ENCODE measurements at regions not wholly inside any gene's neighbourhood (a gene's known extent, or its start where the extent isn't known, plus 50 kb on each side); places are given as distances from the start of the nearest gene placed in this dataset.

DNA sequence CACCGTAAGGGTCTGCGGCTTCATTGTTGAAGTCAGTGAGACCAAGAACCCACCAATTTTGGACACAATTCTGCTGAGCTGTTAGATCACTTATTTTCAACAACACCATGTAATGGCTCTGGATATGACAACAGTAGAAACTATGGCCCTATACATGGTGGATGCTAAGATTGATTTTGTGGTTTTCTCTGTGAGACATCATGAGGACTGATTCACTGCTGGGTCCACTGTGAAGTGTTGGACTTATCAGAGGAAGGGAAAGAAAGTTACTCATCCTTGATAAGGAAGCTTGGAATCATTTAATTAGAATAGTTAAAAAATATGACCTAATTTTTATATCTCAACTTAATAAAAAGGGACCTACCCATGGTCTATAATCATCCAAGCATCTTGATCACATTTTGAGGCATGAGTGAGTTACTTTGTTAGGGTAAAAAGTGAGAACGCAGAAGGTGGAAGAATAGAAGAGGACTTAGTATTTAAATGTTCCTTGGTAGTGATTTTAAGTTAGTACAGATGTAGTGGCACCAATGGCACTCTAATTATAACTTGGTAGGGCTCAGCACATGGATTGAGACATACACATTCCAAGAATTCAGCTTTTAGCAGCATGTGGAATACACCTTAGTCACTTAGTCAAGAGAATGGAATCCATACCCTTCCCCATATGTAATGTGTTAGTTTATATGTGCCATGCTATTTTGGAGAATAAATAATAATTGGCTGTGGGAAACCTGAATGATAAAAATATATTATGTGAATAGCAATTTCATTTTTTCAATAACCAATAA lies 123.5 kb upstream of the CD180 start:
- no peak overlapping the region for H3K4me3 ChIP-seq (ENCODE audit: low read depth, low read length)
- TF ChIP-seq, protein P1, sequence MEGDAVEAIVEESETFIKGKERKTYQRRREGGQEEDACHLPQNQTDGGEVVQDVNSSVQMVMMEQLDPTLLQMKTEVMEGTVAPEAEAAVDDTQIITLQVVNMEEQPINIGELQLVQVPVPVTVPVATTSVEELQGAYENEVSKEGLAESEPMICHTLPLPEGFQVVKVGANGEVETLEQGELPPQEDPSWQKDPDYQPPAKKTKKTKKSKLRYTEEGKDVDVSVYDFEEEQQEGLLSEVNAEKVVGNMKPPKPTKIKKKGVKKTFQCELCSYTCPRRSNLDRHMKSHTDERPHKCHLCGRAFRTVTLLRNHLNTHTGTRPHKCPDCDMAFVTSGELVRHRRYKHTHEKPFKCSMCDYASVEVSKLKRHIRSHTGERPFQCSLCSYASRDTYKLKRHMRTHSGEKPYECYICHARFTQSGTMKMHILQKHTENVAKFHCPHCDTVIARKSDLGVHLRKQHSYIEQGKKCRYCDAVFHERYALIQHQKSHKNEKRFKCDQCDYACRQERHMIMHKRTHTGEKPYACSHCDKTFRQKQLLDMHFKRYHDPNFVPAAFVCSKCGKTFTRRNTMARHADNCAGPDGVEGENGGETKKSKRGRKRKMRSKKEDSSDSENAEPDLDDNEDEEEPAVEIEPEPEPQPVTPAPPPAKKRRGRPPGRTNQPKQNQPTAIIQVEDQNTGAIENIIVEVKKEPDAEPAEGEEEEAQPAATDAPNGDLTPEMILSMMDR (IDR thresholded peaks at IDR 0.05; ENCODE audit: low read depth, low read length): no peak

DNA sequence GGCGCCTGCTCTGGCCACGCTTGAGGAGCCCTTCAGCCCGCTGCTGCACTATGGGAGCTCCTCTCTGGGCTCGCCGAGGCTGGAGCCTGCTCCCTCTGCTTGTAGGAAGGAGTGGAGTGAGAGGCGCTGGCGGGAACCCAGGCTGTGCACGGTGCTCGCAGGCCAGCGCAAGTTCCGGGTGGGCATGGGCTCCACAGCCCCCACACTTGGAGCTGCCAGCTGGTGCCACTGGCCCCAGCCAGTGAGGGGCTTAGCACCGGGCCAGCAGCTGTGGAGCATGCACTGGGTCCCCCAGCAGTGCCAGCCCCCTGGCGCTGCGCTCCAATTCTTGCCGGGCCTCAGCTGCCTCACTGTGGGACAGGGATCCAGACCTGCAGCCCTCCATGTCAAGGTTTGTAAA lies 122.1 kb upstream of the CD180 start:
- TF ChIP-seq, protein P1 (IDR thresholded peaks at IDR 0.05; ENCODE audit: low read depth, low read length): no peak
- H3K4me3 ChIP-seq (ENCODE audit: low read depth, low read length): no peak overlapping the region

DNA sequence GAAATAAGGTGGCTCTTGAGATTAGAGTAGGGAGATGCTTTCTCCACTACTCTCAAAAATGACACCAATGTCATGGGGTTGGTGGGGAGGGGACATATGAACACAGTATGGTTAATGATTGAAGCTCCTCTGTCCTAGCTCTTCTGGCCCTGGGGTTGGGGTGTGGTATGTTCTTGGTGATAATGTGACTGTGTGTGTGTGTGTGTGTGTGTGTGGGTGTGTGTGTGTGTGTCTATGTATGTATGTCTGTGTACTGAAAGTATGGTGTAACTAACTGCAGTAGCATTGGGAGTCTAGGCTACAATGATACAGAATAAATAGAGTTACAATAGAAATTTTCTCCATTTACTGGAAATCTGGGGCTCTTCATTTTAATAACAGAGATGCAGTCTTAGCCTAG lies 121.0 kb upstream of the CD180 start:
- no peak overlapping the region for H3K4me3 ChIP-seq (ENCODE audit: low read depth, low read length)
- TF ChIP-seq, protein P1 (IDR thresholded peaks at IDR 0.05; ENCODE audit: low read depth, low read length): no peak

DNA sequence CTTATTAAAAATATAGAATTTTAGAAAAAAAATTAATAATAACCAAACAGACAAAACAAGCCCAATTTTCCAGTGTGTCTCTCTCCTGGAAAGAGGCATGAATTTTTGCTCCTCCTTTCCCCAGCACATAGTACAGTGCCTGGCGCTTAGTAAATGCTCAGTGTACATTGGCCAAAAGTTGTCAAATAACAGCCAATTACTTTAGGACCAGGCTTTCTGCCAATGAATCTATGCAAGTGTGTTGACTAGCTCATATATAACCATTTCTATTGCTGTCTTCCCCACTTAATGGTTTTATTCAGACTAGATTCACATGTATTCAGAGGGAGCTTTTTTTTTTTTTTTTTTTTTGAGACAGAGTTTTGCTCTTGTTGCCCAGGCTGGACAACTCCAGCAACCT lies 120.1 kb upstream of the CD180 start:
- TF ChIP-seq, protein P1 (IDR thresholded peaks at IDR 0.05; ENCODE audit: low read depth, low read length): no peak
- H3K4me3 ChIP-seq (ENCODE audit: low read depth, low read length): no peak overlapping the region

DNA sequence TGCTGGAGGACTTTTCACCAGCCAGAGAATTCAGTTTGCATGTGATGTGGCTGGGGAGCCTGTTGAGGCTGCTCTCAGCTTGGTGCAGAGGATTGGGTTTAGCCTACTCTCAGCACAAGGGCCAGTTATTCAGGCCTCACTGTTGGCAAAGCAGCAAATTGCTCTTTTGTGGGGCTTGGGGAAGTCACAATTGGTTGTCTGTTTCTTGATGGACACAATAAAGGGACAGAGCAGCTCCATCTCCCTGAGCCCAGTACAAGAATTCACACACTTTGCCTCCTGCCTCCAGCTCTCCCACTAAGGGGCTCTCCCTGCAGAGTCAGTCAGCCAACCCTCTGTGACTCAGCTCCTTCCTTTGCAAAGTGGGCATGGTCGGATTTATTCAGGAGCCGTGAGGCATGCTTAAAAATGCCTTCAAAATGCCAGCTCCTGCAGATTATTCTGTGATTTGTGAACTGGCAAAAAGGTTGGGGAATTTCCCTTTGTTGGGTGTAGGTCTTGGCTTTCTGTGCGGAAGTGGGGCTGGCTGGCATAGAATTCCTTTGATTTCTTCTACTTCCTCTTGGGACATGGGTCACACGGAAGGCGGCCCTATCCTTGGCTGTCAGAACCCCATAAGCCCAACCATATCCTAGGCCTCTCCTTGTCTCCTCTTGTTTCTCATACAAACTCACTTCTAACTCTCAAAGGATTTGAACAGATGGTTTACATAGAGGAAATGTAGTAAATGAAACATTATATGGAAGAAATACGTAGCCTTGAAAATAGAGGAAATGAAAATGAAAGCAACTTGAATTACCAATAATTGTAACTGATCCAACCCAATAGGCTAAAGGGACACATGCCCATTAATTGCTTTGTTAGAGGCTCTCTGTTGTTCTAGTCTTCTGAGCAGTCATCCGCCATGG lies 118.7 kb upstream of the CD180 start:
- TF ChIP-seq, protein P1 (IDR thresholded peaks at IDR 0.05; ENCODE audit: low read depth, low read length): no peak
- no peak overlapping the region for H3K4me3 ChIP-seq (ENCODE audit: low read depth, low read length)

DNA sequence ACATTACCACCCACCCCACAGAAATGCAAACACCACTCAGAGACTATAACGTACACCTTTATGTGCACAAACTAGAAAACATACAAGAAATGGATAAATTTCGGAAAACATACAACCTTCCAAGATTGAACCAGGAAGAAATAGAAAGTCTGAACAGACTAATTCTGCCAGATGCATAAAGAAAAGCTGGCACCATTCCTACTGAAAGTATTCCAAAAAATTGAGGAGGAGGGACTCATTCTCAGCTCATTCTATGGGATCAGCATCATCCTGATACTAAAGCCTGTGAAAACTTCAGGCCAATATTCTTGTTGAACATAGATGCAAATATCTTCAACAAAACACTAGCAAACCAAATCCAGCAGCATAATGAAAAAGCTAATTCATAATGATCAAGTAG lies 115.1 kb upstream of the CD180 start:
- TF ChIP-seq, protein P1 (IDR thresholded peaks at IDR 0.05; ENCODE audit: low read depth, low read length): no peak
- no peak overlapping the region for H3K4me3 ChIP-seq (ENCODE audit: low read depth, low read length)

DNA sequence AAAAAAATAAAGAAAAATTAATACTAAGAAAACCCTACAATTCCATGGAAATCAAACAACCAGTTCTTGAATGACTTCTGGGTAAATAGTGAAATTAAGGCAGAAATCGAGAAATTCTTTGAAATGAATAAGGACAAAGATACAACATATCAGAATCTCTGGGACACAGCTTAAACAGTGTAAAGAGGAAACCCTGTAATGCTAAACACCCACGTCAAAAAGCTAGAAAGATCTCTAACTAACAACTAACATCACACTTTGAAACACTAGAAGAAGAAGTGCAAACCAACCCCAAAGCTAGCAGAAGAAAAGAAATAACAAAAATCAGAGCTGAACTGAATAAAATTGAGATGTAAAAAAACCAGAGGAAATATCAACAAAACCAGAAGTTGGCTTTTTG lies 114.6 kb upstream of the CD180 start:
- no peak overlapping the region for H3K4me3 ChIP-seq (ENCODE audit: low read depth, low read length)
- TF ChIP-seq, protein P1 (IDR thresholded peaks at IDR 0.05; ENCODE audit: low read depth, low read length): no peak
